Panc1 (cell line): ENCODE measurements at regions not wholly inside any gene's neighbourhood (a gene's known extent, or its start where the extent isn't known, plus 50 kb on each side); places are given as distances from the start of the nearest gene placed in this dataset.
"Not testable (repeated sequence)": the region's sequence is repeated elsewhere in the genome, so short reads cannot be mapped to it uniquely, and the experiment has no call there.

Source experiments
- ATAC-seq: fragments of 200-7000 bp; cut with Tn5 transposase; 2 replicates; pipeline ENCODE4 v1.9.1; 2020; ENCODE audit warnings: mild to moderate bottlenecking, moderate library complexity
- BruUV-seq: library from RNA; stranded (reverse); fragments of 400-500 nt; replicated peaks from 2 replicates; lab custom pipeline; 2021; lab: Mats Ljungman, UMichigan
- CTCF ChIA-PET: fragments of 300-600 bp; sonication (Branson Sonifier 250); formaldehyde crosslinking; loops from one replicate; lab custom pipeline; 2022; ENCODE audit warnings: antibody characterized with exemption; lab: Charles Lee
- POLR2A ChIA-PET: fragments of 300-600 bp; sonication (Branson Sonifier 250); formaldehyde crosslinking; loops from one replicate; lab custom pipeline; 2022; ENCODE audit warnings: antibody characterized with exemption; lab: Charles Lee
- DNase-seq: peaks from one replicate; pipeline ENCODE4 v3.0.0-alpha.2; 2010; ENCODE audit warnings: low read depth, low spot score
- H3K27ac ChIP-seq: 2 replicates; pipeline ENCODE4 v1.5.1; 2011; ENCODE audit warnings: mild to moderate bottlenecking, low read length, inconsistent platforms
- H3K27me3 ChIP-seq: fragments of 200-500 bp; sonication (Bioruptor generic); 2 replicates; pipeline ENCODE4 v1.6.0; 2014; ENCODE audit warnings: low read length, inconsistent platforms; ENCODE audit not compliant: control insufficient read depth, insufficient read depth
- H3K36me3 ChIP-seq: fragments of 200-500 bp; sonication (Bioruptor generic); 2 replicates; pipeline ENCODE4 v1.5.1; 2014; ENCODE audit warnings: inconsistent platforms, mild to moderate bottlenecking, low read length, moderate library complexity; ENCODE audit not compliant: control insufficient read depth, insufficient read depth
- H3K4me1 ChIP-seq: 2 replicates; pipeline ENCODE4 v1.5.1; 2011; ENCODE audit warnings: inconsistent platforms, mild to moderate bottlenecking, low read length, moderate library complexity; ENCODE audit not compliant: control insufficient read depth, insufficient read depth
- H3K4me3 ChIP-seq, 2 experiments: 2 replicates each; pipeline ENCODE4 v1.5.1; 2011 to 2012; ENCODE audit warnings: low read depth in 2 of 2, low read length in 2 of 2, mild to moderate bottlenecking in 2 of 2, inconsistent platforms in 1 of 2, moderate library complexity in 1 of 2
- H3K9me3 ChIP-seq: fragments of 200-500 bp; sonication (Bioruptor generic); 2 replicates; pipeline ENCODE4 v1.5.1; 2014; ENCODE audit warnings: low read depth, mild to moderate bottlenecking, inconsistent platforms, low read length, moderate library complexity; ENCODE audit not compliant: control insufficient read depth, insufficient read depth
- POLR2AphosphoS5 ChIP-seq: IDR thresholded peaks from 2 replicates; pipeline ENCODE4 v1.6.1; 2012; ENCODE audit warnings: mild to moderate bottlenecking, low read depth, low read length, moderate library complexity
- SIN3A ChIP-seq: IDR thresholded peaks from 2 replicates; pipeline ENCODE4 v1.6.1; 2012; ENCODE audit warnings: low read depth, mild to moderate bottlenecking, low read length, moderate library complexity, borderline replicate concordance; ENCODE audit not compliant: insufficient read depth
- TCF7L2 ChIP-seq: IDR thresholded peaks from 2 replicates; pipeline ENCODE4 v1.6.1; 2011; ENCODE audit warnings: mild to moderate bottlenecking, low read depth, low read length, inconsistent platforms
- in situ Hi-C: cut with HindIII; loops from 2 replicates; pipeline ENCODE4 v1.10.0; 2016; ENCODE audit warnings: low sequenced_read_pairs, low pct_unique_long_range_greater_than_20kb
- intact Hi-C: fragments of 100-400 bp; cut with micrococcal nuclease; formaldehyde crosslinking; loops from one replicate; pipeline ENCODE4 v1.10.0; 2022; ENCODE audit not compliant: unreplicated experiment
- TF ChIP-seq, protein P1 (sequence below): fragments of 450-650 bp; IDR thresholded peaks from 2 replicates; pipeline ENCODE4 v1.5.1; 2017; ENCODE audit warnings: mild to moderate bottlenecking
- TF ChIP-seq, protein P2 (sequence below), 2 experiments: IDR thresholded peaks; 2 replicates each; pipeline ENCODE4 v1.6.1; 2011 to 2012; ENCODE audit warnings: low read depth in 2 of 2, control low read depth in 1 of 2, low read length in 1 of 2, mild to moderate bottlenecking in 1 of 2, moderate library complexity in 1 of 2; ENCODE audit not compliant: insufficient read depth in 1 of 2

DNA sequence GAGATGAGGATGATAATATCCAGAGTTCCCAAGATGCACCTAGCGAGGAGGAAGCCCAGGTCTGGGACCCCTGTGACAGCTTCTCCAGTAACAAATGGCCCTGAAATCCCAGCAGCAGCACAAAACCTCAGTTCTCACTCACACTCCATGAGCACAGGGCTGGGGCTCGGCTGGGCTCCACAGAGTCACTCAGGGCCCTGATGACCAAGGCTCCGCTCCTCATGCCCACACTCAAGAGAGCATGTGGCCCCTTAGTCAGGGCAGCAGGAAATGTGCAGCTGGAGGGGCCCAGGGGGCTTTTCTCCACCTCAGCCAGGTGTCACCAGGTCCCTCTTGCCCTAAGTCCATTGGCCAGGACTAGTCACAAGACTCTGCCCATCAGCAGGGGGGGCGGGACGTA, 242.7 kb upstream of the SFSWAP start:
- Histone ChIP-seq H3K36me3 (no peaks in the 10 kb centered on the region), H3K27ac (no peak overlapping the region), H3K9me3 (no peaks in the 10 kb centered on the region), H3K4me3 (no peak overlapping the region), H3K4me1 (no peaks in the 10 kb centered on the region), H3K27me3 (peaks cover 4% of the 10 kb centered on the region; the same call in 1 of the 2 replicates)
- no peak for ATAC-seq
- intact Hi-C loops (no loop called here), in situ Hi-C loops (no loop called here)
- BruUV-seq, result no TSS peak
- DNase-seq, result no peak
- TF ChIP-seq, protein P1, sequence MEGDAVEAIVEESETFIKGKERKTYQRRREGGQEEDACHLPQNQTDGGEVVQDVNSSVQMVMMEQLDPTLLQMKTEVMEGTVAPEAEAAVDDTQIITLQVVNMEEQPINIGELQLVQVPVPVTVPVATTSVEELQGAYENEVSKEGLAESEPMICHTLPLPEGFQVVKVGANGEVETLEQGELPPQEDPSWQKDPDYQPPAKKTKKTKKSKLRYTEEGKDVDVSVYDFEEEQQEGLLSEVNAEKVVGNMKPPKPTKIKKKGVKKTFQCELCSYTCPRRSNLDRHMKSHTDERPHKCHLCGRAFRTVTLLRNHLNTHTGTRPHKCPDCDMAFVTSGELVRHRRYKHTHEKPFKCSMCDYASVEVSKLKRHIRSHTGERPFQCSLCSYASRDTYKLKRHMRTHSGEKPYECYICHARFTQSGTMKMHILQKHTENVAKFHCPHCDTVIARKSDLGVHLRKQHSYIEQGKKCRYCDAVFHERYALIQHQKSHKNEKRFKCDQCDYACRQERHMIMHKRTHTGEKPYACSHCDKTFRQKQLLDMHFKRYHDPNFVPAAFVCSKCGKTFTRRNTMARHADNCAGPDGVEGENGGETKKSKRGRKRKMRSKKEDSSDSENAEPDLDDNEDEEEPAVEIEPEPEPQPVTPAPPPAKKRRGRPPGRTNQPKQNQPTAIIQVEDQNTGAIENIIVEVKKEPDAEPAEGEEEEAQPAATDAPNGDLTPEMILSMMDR, result no peak
- TF ChIP-seq, protein P2, sequence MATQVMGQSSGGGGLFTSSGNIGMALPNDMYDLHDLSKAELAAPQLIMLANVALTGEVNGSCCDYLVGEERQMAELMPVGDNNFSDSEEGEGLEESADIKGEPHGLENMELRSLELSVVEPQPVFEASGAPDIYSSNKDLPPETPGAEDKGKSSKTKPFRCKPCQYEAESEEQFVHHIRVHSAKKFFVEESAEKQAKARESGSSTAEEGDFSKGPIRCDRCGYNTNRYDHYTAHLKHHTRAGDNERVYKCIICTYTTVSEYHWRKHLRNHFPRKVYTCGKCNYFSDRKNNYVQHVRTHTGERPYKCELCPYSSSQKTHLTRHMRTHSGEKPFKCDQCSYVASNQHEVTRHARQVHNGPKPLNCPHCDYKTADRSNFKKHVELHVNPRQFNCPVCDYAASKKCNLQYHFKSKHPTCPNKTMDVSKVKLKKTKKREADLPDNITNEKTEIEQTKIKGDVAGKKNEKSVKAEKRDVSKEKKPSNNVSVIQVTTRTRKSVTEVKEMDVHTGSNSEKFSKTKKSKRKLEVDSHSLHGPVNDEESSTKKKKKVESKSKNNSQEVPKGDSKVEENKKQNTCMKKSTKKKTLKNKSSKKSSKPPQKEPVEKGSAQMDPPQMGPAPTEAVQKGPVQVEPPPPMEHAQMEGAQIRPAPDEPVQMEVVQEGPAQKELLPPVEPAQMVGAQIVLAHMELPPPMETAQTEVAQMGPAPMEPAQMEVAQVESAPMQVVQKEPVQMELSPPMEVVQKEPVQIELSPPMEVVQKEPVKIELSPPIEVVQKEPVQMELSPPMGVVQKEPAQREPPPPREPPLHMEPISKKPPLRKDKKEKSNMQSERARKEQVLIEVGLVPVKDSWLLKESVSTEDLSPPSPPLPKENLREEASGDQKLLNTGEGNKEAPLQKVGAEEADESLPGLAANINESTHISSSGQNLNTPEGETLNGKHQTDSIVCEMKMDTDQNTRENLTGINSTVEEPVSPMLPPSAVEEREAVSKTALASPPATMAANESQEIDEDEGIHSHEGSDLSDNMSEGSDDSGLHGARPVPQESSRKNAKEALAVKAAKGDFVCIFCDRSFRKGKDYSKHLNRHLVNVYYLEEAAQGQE (IDR thresholded peaks at IDR 0.05; ENCODE audit: insufficient read depth in 1 of 2, low read depth in 2 of 2, low read length in 1 of 2), result no peak
- TF ChIP-seq POLR2AphosphoS5 (no peak), SIN3A (no peak), TCF7L2 (no peak)
- ChIA-PET POLR2A (no interaction called here), CTCF (no interaction called here)

DNA sequence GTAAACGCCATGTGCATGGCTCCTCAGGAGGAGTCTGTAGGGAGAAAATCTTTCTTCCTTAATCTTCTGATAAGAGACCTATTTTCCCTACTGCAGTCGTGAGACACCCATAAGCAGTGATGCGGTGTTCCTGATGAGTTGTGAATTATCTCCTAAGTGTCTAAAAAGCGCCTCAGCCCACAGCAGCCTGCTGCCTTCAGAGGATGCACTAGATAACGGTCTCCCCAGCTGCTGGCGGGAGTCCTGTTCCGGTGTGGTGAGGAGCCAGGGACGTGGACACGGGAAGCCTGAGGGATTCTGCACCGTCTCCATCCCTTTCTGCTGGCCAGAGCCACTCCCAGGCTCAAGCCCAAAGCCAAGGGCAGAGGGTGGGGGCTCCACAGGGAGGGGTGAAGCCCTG, 240.9 kb upstream of the SFSWAP start:
- intact Hi-C loops, in situ Hi-C loops, BruUV-seq, H3K36me3 ChIP-seq, CTCF ChIA-PET, H3K4me1 ChIP-seq, H3K4me3 ChIP-seq, DNase-seq, POLR2A ChIA-PET, H3K9me3 ChIP-seq, H3K27me3 ChIP-seq, H3K27ac ChIP-seq, ATAC-seq: not testable (repeated sequence)

DNA sequence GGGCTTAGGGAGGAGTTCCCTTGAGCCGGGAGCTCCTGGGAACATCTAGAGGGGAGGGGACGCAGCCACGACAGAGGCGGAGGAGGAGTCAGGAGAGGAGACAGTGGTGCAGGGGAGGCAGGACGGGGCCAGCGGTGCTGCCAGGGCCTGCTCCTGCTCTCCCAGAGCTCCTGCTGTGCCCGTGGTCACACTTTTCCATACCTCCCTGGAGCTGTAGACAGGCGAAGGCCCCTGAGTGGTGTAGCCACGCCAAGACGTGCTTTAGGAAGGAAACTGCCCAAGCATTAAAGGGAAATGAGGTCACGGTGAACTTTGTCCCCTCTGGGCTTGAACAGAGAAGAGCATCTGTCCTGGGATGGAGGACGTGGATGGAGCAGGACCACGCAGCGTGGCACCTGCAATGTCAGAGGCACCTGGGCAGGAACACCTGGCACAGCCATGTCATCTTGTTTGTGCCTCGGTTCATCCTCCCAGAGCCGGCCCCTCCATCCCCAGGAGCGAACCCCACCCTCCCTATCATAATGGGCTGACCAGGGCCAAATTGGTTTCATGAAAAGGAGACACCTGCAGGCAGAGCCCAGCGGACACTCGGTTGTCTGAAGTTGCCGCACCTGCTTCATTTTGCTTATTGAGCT, 239.5 kb upstream of the SFSWAP start:
- ATAC-seq, result 0 out of 2 replicates have a peak, but pooled peaks have one; percentile 29
- CTCF ChIA-PET, result no interaction called here

More for the DNA sequence above, 239.5 kb upstream of the SFSWAP start:
- Histone ChIP-seq H3K27ac (no peak overlapping the region), H3K9me3 (no peaks in the 10 kb centered on the region), H3K36me3 (no peaks in the 10 kb centered on the region), H3K27me3 (no peaks in the 10 kb centered on the region), H3K4me3 (no peak overlapping the region), H3K4me1 (no peaks in the 10 kb centered on the region)
- in situ Hi-C loops, result no loop called here
- POLR2A ChIA-PET, result no interaction called here
- BruUV-seq, result no TSS peak
- no peak for DNase-seq
- TF ChIP-seq SIN3A (no peak), POLR2AphosphoS5 (no peak), TCF7L2 (no peak)
- TF ChIP-seq, protein P1, result no peak
- TF ChIP-seq, protein P2 (IDR thresholded peaks at IDR 0.05; ENCODE audit: insufficient read depth in 1 of 2, low read depth in 2 of 2, low read length in 1 of 2), result no peak
- intact Hi-C loops, result no loop called here
